GM19099 (cell line): ENCODE measurements at regions not wholly inside any gene's neighbourhood (a gene's known extent, or its start where the extent isn't known, plus 50 kb on each side); places are given as distances from the start of the nearest gene placed in this dataset.

Experiments used
- POLR2A ChIP-seq: IDR thresholded peaks from 3 replicates; pipeline ENCODE4 v1.6.1; 2011; ENCODE audit warnings: low read depth; ENCODE audit not compliant: insufficient read length; ENCODE audit errors: extremely low read depth

DNA sequence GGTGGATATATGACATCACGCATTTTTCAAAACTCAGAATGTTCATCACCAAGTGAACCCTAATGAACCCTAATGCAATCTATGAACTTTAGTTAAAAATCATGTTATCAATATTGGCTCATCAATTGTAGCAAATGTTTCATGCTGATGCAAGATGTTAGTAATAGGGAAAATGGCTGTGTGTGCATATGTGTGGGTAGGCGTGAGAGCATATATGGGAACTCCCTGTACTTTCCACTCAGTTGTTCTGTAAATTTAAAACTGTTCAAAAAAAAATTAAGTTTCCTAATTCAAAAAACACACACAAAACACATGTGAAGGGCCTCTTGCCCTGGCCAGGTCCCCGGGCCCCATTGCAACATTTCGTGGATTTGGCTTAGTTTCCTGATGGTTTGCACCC, 89.7 kb upstream of the PROK2 start:
- TF ChIP-seq POLR2A: no peak

DNA sequence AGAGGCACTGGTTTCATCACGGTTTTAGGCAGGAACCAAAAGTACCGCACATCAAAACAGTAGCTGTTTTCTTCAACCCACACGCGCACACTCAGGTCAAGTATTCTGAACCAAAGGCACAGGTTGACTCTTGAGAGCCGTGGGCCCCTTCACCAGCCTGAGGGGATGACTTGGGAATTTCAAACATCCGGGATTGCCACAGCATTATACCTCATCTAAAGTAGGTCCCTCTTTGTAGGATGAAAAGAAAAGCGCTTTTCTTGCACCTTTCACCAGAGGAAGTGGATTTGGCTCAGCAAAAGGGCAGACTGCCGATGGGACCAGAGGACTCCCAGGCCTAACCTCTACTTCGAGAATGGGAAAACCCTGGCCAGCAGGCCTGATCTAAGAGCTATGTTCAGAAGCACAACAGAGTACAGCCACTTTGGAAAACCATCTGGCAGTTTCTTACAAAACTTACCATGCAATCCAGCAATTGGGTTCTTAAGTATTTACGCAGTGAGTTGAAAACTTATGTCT, 88.2 kb upstream of the PROK2 start:
- no peak for TF ChIP-seq POLR2A

DNA sequence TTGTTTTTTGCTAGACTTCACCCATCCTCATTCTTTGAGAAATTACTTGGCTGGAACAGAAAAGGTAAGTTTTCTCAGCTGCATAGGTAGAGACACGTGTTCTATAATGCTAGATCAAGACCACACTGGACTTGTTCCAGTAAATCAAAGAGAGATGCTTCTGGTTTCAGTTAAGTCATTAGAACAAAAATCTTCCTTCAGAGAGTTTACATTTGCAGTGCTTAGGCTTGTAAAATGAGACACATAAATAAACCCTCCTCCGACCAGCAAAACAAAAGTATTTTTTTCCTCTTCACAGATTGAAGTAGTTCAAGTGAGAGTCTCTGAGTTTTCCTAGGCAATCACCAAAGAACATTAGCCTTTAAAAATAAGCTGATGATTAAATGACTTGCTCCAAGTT, 87.3 kb upstream of the PROK2 start:
- TF ChIP-seq POLR2A: no peak

DNA sequence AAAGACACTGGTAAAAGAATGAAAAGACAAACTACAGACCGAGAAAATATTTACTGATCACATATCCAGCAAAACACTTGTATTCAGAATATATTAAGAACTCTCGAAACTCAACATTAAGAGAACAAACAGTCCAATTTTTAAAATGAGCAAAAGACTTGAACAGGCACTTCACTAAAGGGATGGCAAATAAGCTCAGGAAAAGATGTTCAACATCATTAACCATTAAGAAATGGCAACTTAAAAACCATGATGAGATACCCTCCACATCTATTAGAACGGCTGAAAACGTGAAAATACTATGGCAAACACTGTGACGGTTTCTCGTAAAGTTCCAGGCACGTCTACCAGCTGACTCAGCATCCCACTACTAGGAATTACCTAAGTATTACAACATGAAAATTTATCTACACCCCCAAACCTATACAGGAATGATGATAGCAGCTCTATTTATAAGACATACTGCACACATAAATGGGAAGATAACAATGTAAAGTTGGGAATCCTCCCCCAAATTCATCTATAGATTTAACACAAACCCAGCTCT, 86.1 kb upstream of the PROK2 start:
- TF ChIP-seq POLR2A: no peak

DNA sequence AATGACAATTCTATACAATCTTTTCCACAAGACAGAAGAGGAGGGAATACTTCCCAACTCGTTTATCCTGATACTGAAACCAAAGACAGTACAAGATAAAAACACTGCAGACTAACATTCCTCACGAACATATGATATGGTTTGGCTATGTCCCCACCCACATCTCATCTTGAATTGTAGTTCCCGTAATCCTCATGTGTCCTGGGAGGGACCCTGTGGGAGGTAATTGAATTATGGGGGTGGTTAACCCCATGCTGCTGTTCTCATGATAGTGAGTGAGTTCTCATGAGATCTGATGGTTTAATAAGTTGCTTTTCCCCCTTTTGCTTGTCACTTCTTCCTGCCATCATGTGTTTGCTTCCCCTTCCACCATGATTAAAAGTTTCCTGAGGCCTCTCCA, 83.9 kb upstream of the PROK2 start:
- TF ChIP-seq POLR2A: no peak

DNA sequence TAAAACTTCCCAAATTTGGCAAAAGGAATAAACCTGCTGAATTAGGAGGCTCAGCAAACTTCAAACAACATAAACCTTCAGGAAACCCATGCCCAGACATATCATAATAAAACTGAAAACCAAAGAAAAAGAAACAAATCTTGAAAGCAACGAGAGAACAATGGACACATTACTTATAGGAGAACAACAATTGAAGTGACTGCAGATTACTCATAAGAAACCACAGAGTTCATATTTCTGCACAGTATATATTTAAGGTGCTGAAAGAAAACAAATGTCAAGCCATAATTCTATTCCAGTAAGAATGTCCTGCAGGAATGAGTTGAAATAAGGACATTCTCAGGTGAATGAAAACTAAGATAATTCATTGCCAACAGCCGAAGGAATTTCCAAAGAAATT, 80.8 kb upstream of the PROK2 start:
- no peak for TF ChIP-seq POLR2A

DNA sequence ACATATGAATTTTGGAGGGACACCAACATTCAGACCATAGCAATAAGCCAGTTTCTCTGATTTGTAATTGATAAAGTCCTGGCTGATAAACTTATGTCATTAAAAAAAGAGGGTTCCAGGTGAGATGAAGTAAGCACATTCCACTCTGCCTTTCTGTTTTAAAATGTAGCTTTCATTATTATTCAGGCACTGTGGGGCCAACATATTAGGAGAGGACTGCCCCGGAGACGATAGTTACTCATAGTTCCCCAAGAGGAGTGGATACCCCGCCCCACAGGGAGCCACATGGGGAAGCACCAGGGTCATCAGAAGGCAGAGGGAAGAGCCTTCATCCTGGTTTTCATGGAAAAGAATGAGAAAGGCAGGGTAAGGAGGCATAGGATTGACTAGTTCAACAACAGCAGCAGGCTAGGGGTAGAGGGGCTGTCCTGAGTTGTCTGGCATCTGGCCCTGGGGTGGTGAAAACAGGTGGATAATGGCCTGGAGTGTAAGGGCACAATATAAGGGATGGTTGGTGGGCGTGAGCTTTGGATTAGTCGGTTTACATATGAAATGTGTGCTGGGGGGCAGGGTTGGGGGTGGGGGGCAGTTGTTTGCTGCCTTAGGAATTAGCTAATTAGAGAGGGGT, 78.7 kb upstream of the PROK2 start:
- no peak for TF ChIP-seq POLR2A

DNA sequence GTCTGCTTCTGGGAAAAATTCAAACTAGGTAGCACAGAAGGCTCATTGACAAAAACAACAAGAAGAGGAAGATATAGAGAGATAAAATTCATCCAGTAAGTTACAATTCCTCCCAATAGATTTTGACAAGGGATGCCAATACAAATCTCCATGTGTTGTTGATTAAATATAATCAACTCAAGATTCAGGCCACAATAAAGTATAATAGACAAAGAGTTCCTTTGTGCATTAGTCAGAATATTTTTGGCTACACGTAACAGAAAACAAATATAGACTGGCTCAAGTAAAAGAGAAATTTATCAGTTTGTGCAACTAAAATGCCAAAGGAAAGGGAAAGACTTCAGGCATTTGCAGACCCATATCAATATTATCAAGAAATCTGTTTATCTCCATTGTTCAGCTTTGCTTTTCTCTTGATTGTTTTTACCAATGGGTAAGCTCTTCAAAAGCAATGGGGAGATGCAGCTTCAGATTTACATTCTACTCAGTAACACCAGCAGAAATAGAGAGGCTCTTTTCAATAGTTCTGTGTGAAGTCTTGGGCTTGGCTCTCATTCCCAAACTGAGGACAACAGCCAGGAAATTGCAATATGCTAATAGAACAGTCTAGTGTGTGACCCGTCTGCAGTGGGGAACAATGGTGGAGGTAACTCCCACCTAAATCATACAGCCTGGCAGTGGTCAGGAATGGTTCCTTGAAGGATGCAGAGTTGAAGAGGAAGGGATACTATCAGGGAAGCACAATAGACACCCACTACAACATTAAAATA, 77.6 kb upstream of the PROK2 start:
- TF ChIP-seq POLR2A: no peak

DNA sequence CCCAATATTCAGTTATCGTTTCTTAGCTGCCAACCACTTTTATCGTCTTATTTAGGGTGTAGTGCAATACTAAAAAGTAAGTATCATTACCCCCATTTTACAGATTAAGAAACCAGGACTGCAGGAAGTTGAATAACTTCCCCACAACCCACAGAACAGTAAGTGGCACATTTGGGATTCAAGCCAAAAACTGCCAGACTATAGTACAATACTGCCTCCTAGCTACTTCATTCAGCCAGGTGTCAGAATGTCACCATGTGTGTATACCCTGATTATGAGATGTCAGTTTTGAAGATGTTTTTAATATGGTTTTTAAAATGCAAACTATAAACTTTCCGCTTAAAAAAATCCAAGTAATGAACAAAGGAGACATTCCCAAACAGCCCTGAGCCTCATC, 74.2 kb upstream of the PROK2 start:
- no peak for TF ChIP-seq POLR2A

DNA sequence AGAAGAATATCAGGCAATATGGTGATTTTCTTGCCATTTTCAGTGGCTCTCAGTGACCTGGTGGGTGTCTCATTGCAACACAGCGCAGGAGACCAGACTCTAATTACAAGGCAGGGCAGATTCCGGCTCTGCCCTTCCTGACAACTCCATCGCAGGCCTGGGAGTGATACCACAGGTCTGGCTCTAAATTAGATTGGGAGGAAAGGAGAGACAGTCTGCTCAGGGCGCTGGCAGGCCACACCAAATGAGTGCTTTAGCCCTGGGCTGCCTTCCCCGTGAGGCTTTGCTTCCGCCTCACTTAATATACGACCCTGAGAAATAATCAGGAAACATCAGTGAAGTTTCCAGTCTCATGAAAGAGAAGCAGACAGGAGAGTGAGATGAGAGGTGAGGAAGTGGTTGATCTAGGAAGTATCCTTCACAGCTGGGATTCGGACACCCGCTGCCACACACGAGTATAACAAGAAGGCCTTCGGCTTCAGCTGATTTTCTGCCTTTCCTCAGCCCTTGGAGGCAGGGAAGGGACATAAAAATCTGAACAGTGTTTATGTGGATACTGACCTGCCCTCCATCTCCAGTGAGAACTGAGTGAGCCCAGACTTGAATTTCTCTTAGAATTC, 73.7 kb upstream of the PROK2 start:
- no peak for TF ChIP-seq POLR2A

DNA sequence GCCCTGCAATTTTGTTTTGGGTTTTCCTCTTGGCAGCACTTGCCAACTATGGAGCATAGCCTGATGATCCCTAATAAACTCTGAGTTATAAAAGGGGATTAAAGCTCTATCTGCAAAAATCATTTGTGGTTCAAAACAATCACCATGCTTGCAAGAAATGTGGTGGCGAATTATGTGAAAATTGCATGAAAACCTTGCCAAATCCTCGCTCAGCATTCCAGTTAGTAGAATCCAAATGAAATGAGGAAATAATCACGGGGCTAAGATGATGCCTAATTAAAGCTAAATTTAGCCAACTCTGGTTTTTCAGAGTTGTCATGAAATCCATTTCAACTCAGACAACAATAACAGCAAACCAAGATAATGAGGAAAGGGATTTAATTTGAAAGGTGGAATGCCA, 73.0 kb upstream of the PROK2 start:
- no peak for TF ChIP-seq POLR2A

DNA sequence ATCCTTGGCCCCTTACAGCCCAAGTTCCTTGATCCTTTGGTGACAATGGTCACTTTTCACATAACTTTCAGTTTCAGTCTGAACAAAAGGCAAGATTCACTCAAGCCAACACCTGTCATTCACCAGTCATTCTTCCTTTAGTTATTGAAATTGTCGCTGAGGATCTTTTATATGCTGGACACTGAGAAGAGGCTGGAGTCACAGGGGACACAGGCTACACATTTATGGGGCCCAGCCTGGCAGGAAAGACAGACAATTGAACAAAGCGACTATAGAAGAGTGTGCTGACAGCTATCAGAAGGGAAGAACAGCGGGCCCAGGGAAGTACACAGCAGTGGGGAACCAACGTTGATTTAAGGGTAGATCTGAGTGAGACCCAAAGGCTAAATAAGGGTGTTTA, 69.8 kb upstream of the PROK2 start:
- TF ChIP-seq POLR2A: no peak

DNA sequence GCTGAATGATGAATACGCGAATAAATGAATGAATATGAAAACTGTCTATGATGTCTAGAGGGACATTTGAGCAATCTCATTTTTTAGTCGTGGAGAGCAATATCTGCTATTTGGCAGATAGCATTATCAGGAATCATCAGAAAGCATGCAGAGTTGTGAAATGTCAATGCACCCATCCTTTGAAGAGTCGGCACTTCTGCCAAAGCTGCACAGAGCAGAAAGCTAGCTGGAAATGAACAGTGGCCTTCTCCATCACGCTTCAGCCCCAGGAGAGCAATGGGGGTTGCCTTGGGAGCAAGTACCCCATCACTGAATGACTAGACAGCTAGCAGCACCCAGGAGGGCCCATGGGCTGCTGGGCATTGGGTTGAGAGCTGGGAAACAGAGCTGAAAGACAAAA, 69.1 kb upstream of the PROK2 start:
- no peak for TF ChIP-seq POLR2A

DNA sequence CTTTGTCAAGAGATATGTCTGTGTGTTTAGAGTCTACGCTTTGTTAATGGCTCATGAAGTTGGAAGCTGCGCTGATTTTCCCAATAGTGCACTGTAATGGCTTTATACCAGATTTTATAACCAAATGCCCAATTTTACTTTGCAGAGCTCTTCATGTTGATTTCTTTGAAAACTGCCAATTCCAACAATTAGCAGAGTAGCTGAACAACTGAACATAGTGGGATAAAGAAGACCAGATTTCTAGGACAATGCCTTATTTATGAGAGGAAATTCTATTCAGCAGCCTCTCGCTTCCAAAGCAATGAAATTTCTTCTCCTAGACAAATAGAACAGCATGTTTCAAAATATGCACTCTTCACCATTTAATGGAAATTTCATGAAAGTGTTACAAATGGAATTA, 66.9 kb upstream of the PROK2 start:
- no peak for TF ChIP-seq POLR2A

DNA sequence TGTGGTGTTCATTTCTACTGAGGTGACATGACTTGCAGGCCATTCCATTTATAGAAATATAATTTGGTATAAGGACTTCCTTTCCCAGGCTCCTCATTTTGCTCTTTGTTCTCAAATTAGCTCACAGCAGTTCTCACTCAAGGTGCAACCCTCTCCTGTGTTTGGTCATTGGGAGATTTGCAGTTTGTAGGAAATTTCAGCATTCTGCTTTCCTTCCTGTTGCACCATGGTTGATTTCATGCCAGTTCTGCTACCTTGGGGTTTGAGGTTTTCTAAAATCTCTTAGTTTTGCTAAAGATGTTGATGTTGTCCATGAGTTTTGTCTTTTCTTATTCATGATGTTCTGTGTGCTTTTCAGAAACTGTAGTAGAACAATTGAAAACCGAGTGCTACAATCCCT, 65.7 kb upstream of the PROK2 start:
- no peak for TF ChIP-seq POLR2A

DNA sequence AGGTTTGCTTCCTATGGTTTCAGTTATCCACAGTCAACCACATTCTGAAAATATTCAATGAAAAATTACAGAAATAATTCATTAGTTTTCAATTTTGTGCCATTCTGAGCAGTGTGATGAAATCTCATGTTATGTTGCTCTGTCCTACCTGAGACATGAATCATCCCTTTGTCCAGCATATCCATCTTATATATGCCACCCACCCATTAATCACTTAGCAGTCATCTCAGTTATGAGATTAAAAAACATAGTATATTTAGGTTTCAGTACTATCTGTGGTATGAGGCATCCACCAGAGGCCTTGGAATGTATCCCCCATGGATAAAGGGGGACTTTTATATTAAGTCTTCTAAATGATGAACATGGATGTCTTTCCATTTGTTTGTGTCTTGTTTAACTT, 64.7 kb upstream of the PROK2 start:
- no peak for TF ChIP-seq POLR2A
